Neuron (in vitro differentiated cells): ENCODE measurements at regions not wholly inside any gene's neighbourhood (a gene's known extent, or its start where the extent isn't known, plus 50 kb on each side); places are given as distances from the start of the nearest gene placed in this dataset.

Source experiments
- H2AFZ ChIP-seq: one replicate; pipeline ENCODE4 v1.6.1; 2013; ENCODE audit warnings: low read depth, mild to moderate bottlenecking, inconsistent platforms, low read length, moderate library complexity
- H3K27me3 ChIP-seq: one replicate; pipeline ENCODE4 v1.6.1; 2013; ENCODE audit warnings: low read length; ENCODE audit not compliant: insufficient read depth
- H3K36me3 ChIP-seq: one replicate; pipeline ENCODE4 v1.6.1; 2013; ENCODE audit warnings: low read length; ENCODE audit not compliant: insufficient read depth
- H3K4me1 ChIP-seq: one replicate; pipeline ENCODE4 v1.6.1; 2013; ENCODE audit warnings: low read length; ENCODE audit not compliant: insufficient read depth
- H3K4me3 ChIP-seq: 2 replicates; pipeline ENCODE4 v1.5.1; 2013; ENCODE audit warnings: mild to moderate bottlenecking, low read length, moderate library complexity
- H3K9me3 ChIP-seq: one replicate; pipeline ENCODE4 v1.6.1; 2013; ENCODE audit warnings: low read length

GRCh38 chr21:22476726-22477646 lies 1478.8 kb downstream of the NCAM2 start:
- Histone ChIP-seq H3K36me3 (no peaks in the 10 kb centered on the region), H3K4me3 (no peak overlapping the region), H3K9me3 (no peaks in the 10 kb centered on the region), H3K4me1 (no peaks in the 10 kb centered on the region), H2AFZ (no peak overlapping the region), H3K27me3 (no peaks in the 10 kb centered on the region)

DNA sequence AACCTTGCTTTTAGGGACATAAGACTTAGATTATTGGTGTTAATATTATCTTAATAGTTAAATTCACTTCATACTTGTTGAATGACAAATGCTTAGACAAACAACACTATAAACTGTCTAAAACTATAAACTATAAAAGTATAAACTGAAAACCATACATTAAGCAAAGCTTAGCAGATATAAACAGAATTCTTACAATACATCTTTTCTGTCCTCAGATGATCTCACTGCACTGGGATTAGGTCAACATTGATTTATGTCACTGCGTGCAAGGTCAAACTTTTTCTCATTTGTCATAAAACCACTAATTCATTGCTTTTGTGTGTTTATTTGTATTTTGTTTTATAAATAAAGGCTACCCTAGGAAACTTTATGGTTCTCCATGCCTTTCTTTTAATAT lies 1491.8 kb downstream of the NCAM2 start:
- Histone ChIP-seq H3K4me3 (no peak overlapping the region), H2AFZ (no peak overlapping the region), H3K27me3 (no peaks in the 10 kb centered on the region), H3K9me3 (no peaks in the 10 kb centered on the region), H3K36me3 (no peaks in the 10 kb centered on the region), H3K4me1 (no peaks in the 10 kb centered on the region)

GRCh38 chr21:22516230-22516629 lies 1518.0 kb downstream of the NCAM2 start:
- H3K27me3 ChIP-seq = no peaks in the 10 kb centered on the region
- no peaks in the 10 kb centered on the region for H3K4me1 ChIP-seq
- no peak overlapping the region for H2AFZ ChIP-seq

GRCh38 chr21:22535630-22536029 lies 1537.4 kb downstream of the NCAM2 start:
- no peaks in the 10 kb centered on the region for H3K27me3 ChIP-seq
- H3K36me3 ChIP-seq = no peaks in the 10 kb centered on the region
- no peak overlapping the region for H3K4me3 ChIP-seq
- no peak overlapping the region for H2AFZ ChIP-seq
- H3K9me3 ChIP-seq = no peaks in the 10 kb centered on the region
- no peaks in the 10 kb centered on the region for H3K4me1 ChIP-seq

More at GRCh38 chr21:22516230-22516629, 1518.0 kb downstream of the NCAM2 start:
- H3K9me3 ChIP-seq = no peaks in the 10 kb centered on the region
- no peaks in the 10 kb centered on the region for H3K36me3 ChIP-seq
- no peak overlapping the region for H3K4me3 ChIP-seq

- no peaks in the 10 kb centered on the region for H3K9me3 ChIP-seq
- no peaks in the 10 kb centered on the region for H3K36me3 ChIP-seq
- H3K4me1 ChIP-seq = no peaks in the 10 kb centered on the region
- no peaks in the 10 kb centered on the region for H3K27me3 ChIP-seq
- no peak overlapping the region for H3K4me3 ChIP-seq
- H2AFZ ChIP-seq = no peak overlapping the region
Measured at GRCh38 chr21:22536509-22536908, 1538.3 kb downstream of the NCAM2 start.

GRCh38 chr21:22544747-22545146 lies 1546.5 kb downstream of the NCAM2 start:
- Histone ChIP-seq H3K36me3 (no peaks in the 10 kb centered on the region), H3K9me3 (no peaks in the 10 kb centered on the region), H3K4me1 (no peaks in the 10 kb centered on the region), H2AFZ (no peak overlapping the region), H3K27me3 (no peaks in the 10 kb centered on the region), H3K4me3 (no peak overlapping the region)

DNA sequence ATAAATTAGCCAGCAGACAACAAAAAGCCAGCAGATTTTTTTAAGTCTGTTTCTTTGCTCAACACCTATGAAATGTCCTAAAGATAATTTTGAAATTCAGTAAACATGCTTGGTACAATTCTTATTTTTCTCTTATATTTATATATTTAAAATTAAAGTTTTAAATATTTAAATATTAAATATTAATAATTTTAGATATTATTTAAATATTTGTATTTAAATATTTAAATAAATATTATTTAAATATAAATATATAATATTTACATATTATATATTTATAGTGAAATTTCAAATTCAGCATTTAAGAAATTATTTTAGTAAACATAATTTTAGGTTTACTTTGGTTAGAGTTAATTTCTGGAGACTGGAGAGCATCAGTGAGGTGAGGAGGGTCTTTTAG lies 1554.2 kb downstream of the NCAM2 start:
- H3K27me3 ChIP-seq = no peaks in the 10 kb centered on the region
- no peaks in the 10 kb centered on the region for H3K9me3 ChIP-seq
- H3K4me1 ChIP-seq = no peaks in the 10 kb centered on the region
- H2AFZ ChIP-seq = no peak overlapping the region
- H3K36me3 ChIP-seq = no peaks in the 10 kb centered on the region
- H3K4me3 ChIP-seq = no peak overlapping the region

GRCh38 chr21:22554690-22555316 lies 1556.6 kb downstream of the NCAM2 start:
- Histone ChIP-seq H3K4me1 (no peaks in the 10 kb centered on the region), H2AFZ (no peak overlapping the region), H3K4me3 (no peak overlapping the region), H3K27me3 (no peaks in the 10 kb centered on the region), H3K36me3 (no peaks in the 10 kb centered on the region), H3K9me3 (no peaks in the 10 kb centered on the region)

- no peak overlapping the region for H2AFZ ChIP-seq
- no peak overlapping the region for H3K4me3 ChIP-seq
- H3K9me3 ChIP-seq = no peaks in the 10 kb centered on the region
- no peaks in the 10 kb centered on the region for H3K4me1 ChIP-seq
- H3K27me3 ChIP-seq = no peaks in the 10 kb centered on the region
- H3K36me3 ChIP-seq = no peaks in the 10 kb centered on the region
Measured at GRCh38 chr21:22556829-22557228, 1558.6 kb downstream of the NCAM2 start.

DNA sequence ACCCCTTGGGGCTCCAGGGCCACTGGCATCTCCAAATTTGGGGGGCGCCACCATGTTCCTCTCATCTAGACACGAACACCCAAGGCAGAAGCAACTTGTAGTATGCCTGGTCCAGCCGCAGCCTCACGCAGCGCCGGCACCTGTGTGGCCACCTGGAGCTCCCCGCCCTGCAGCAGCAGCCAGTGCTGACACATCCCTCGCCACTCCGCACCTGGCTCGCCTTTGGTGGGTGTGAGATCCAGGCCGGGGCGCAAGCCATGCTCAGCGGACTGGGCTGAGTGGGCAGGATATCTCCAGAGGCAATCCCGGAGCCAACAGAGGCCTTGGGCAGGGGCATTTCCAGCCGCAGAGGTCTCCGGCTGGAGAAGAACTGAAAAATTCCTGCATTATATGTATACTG lies 1563.7 kb downstream of the NCAM2 start:
- Histone ChIP-seq H2AFZ (no peak overlapping the region), H3K4me3 (no peak overlapping the region), H3K4me1 (no peaks in the 10 kb centered on the region)

GRCh38 chr21:22573834-22574233 lies 1575.6 kb downstream of the NCAM2 start:
- Histone ChIP-seq H3K4me3 (no peak overlapping the region), H3K4me1 (no peaks in the 10 kb centered on the region), H2AFZ (no peak overlapping the region), H3K36me3 (no peaks in the 10 kb centered on the region), H3K9me3 (no peaks in the 10 kb centered on the region), H3K27me3 (no peaks in the 10 kb centered on the region)

More for the DNA sequence above, 1563.7 kb downstream of the NCAM2 start:
- Histone ChIP-seq H3K27me3 (no peaks in the 10 kb centered on the region), H3K9me3 (no peaks in the 10 kb centered on the region), H3K36me3 (no peaks in the 10 kb centered on the region)

- no peaks in the 10 kb centered on the region for H3K27me3 ChIP-seq
- no peaks in the 10 kb centered on the region for H3K36me3 ChIP-seq
- H3K9me3 ChIP-seq = no peaks in the 10 kb centered on the region
- no peaks in the 10 kb centered on the region for H3K4me1 ChIP-seq
- no peak overlapping the region for H2AFZ ChIP-seq
- peak overlapping the region; percentile 1 for H3K4me3 ChIP-seq
Measured at GRCh38 chr21:22575165-22575584, 1577.0 kb downstream of the NCAM2 start.

DNA sequence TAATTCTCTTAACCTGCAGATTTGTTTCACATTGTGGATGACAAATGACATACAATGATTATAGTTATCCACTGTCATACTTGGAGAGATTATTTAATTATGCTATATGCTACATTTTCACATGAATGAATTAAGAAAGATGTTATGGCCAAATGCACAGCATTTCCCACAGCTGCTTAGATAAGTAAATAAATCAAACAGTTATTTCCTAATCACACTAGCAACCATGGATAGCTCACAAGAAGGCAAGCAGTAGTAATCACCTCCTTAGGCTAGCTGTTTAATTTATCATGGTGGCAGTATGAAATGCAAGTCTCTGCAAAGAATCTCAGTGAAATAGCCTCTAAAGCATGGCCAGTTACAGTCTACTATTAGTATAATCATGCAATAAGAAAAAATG lies 1581.5 kb downstream of the NCAM2 start:
- H3K27me3 ChIP-seq = no peaks in the 10 kb centered on the region
- no peaks in the 10 kb centered on the region for H3K36me3 ChIP-seq
- no peak overlapping the region for H3K4me3 ChIP-seq
- no peaks in the 10 kb centered on the region for H3K9me3 ChIP-seq
- no peaks in the 10 kb centered on the region for H3K4me1 ChIP-seq
- no peak overlapping the region for H2AFZ ChIP-seq
